GM21786 (cell line): ENCODE measurements at regions not wholly inside any gene's neighbourhood (a gene's known extent, or its start where the extent isn't known, plus 50 kb on each side); places are given as distances from the start of the nearest gene placed in this dataset.

Source experiments
- ATAC-seq: cut with Tn5 transposase; IDR thresholded peaks from one replicate; pipeline ENCODE4 v1.9.1; 2021; ENCODE audit not compliant: unreplicated experiment

- ATAC-seq, result no peak
Measured at GRCh38 chr6:153275997-153276396, 144.9 kb upstream of the RGS17 start.

GRCh38 chr6:153272201-153272980, 141.3 kb upstream of the RGS17 start:
- no peak for ATAC-seq

- ATAC-seq, result no peak
Measured at GRCh38 chr6:153263489-153263888, 132.4 kb upstream of the RGS17 start.

- no peak for ATAC-seq
Measured at GRCh38 chr6:153251326-153251725, 120.2 kb upstream of the RGS17 start.

GRCh38 chr6:153237670-153238069, 106.6 kb upstream of the RGS17 start:
- no peak for ATAC-seq

- ATAC-seq, result peak; percentile 63
Measured at GRCh38 chr6:153231048-153231646, 100.1 kb upstream of the RGS17 start.

- no peak for ATAC-seq
Measured at GRCh38 chr6:153218184-153218792, 87.2 kb upstream of the RGS17 start.

- ATAC-seq, result no peak
Measured at GRCh38 chr6:153216789-153217188, 85.7 kb upstream of the RGS17 start.

- ATAC-seq, result no peak
Measured at GRCh38 chr6:153215242-153215641, 84.2 kb upstream of the RGS17 start.

GRCh38 chr6:153214436-153214835, 83.4 kb upstream of the RGS17 start:
- ATAC-seq, result no peak

- peak; percentile 94 for ATAC-seq
Measured at GRCh38 chr6:153210083-153210482, 79.0 kb upstream of the RGS17 start.

- no peak for ATAC-seq
Measured at GRCh38 chr6:153208706-153209105, 77.6 kb upstream of the RGS17 start.

GRCh38 chr6:153207617-153208016, 76.5 kb upstream of the RGS17 start:
- ATAC-seq, result no peak

GRCh38 chr6:153207006-153207405, 75.9 kb upstream of the RGS17 start:
- ATAC-seq, result no peak

GRCh38 chr6:153192943-153193885, 62.1 kb upstream of the RGS17 start:
- ATAC-seq, result no peak

GRCh38 chr6:153183925-153184324, 52.8 kb upstream of the RGS17 start:
- no peak for ATAC-seq
